ENCODE measurements at regions not wholly inside any gene's neighbourhood (a gene's known extent, or its start where the extent isn't known, plus 50 kb on each side); places are given as distances from the start of the nearest gene placed in this dataset.
"Not testable (repeated sequence)": the region's sequence is repeated elsewhere in the genome, so short reads cannot be mapped to it uniquely, and the experiment has no call there.

DNA sequence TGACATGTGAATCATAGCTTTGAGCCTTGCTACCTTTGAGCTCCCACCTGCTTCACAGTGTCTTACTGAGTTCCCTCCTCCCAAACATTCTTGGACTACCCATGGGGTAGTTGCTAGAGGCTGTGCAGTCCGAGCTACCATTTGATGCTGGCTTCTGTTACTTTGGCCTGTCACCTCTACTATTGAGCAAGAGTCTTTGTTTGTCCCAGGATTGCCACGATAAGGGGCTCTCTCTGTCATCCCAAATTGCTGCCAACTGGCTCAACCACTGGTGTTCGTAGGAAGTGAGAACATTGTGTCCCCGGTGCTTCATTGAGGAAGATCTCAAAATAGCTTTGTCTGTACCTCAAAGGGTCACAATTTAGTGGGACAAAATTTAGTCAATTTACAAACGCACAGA, 59.1 kb upstream of the PAX8 start:
- DNase-seq: no peak

DNA sequence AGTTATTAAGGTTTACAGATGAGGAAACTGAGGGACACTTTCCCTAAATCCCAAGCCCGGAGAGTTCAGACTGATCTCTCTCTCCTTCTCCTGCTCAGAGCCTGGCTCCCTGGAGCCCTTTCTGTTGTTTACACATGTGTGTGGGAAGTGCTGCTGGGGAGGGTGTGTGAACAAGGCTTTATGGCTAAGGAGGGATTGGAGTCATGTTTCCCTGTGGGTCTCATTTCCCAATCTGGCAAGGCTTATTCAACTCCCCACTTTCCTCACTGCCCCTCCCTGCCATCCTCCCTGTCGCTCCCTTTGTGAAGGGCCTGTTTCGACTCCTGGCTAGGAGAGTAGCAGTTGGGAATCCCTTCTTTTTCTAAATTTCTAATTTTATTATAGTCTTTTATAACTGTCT, 57.3 kb upstream of the PAX8 start:
- not testable (repeated sequence) for DNase-seq

DNA sequence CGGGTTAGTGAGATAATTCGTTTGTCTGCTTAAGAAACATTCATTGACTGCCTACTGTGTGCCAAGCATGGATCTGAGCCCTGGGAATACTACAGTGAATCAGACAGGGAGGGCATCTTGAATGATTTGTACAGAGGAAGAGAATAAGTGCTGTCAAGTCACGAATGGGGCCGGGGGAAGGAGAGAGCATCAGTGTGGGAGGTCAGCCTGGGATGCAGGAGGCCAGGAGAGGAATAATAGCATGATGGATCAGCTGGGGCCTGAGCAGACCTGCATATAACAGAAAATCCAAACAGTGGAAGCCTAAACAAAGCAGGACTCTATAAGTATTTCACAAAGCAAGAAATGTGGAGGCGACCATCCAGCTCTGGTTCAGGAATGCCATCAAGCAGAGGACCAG, 55.4 kb upstream of the PAX8 start:
- no peak for DNase-seq

- DNase-seq: not testable (repeated sequence)
Observed at GRCh38 chr2:113333735-113334134, 55.0 kb upstream of the PAX8 start.

DNA sequence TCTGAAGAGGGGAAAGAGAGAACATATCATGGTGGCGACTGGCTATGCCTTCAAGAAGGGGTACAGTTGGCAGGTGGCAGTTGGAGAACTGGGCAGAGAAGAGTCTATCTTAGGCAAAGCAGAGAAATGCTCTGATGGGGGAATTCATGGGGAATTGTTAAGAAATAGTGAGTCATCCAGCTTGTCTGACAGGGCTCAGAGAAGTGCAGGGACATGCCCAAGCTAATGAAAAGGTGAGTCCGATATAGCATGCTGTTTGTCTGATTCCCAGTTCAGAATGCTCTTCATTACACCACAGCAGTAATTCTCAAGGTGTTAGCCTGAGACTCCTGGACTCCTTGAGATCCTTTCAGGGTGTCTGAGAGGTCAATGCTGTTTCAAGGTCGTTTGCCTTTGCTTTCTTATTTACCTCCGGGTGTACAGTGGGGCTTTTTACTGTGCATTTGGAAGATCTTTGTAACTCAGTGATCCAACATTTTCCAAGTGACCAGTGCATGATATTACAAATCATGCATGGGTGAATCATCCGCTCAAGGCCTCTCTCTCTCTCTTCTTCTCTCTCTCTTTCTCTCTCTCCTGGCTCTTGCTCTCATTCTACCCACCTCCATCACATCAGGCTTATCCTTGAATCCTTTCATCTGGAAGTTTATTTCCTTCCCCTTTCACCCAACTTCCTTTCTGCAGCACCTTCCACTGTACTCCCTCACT, 51.5 kb upstream of the PAX8 start:
- peak; percentile 11 for DNase-seq

GRCh38 chr2:113328973-113329372, 50.3 kb upstream of the PAX8 start:
- peak; percentile 55 for DNase-seq

DNA sequence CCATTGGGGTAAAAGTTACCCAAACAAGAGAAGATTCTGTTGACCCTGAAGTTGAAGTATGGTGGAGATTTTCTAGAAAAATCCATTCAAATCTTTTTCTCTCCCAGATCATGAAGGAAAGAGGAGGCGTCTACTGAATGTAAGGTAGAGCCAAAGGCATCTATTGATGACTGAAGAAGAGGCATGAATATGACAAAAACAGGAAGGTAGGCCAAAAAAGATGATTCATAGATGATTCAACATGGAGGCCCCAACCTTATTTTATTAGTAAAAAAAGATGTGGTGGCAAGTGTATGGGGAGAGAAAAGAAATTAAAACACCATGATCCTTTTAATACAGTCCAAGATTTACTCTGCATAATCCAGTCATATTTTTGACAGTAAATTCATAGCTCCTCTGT, 49.9 kb upstream of the PAX8 start:
- peak; percentile 37 for DNase-seq
